ENCODE measurements at regions not wholly inside any gene's neighbourhood (a gene's known extent, or its start where the extent isn't known, plus 50 kb on each side); places are given as distances from the start of the nearest gene placed in this dataset.

- Mint-ChIP-seq H3K4me3 (no peak overlapping the region), H3K27ac (no peak overlapping the region), H3K36me3 (ENCODE audit: low read depth) (no peaks in the 10 kb centered on the region), H3K27me3 (ENCODE audit: insufficient read depth) (no peaks in the 10 kb centered on the region), H3K4me1 (peaks cover 8% of the 10 kb centered on the region), H3K9me3 (no peaks in the 10 kb centered on the region)
- DNase-seq, result no peak
- Histone ChIP-seq H3K27ac (ENCODE audit: low read depth, low read length) (no peak overlapping the region), H3K9me3 (ENCODE audit: control insufficient read depth, low read length) (no peaks in the 10 kb centered on the region), H3K9ac (ENCODE audit: extremely low read depth, low read length, poor library complexity, severe bottlenecking) (no peak overlapping the region), H3K36me3 (ENCODE audit: control insufficient read depth, insufficient read depth, low read length) (no peaks in the 10 kb centered on the region), H3K4me3 (ENCODE audit: low read length) (no peak overlapping the region), H3K27me3 (ENCODE audit: control insufficient read depth, insufficient read depth, low read length, poor library complexity, severe bottlenecking) (no peaks in the 10 kb centered on the region), H3K4me1 (ENCODE audit: control insufficient read depth, insufficient read depth, low read length) (no peaks in the 10 kb centered on the region)
- WGBS, 2 experiments (ENCODE audit: insufficient coverage in 1 of 2, insufficient read length in 1 of 2), result 94 to 95% methylated on average over 6 to 8 of the region's 8 CpGs
- no peak for TF ChIP-seq CTCF (conservative IDR thresholded peaks at IDR 0.05)
These were observed 101.9 kb upstream of the SMIM21 start for GRCh38 chr18:75529394-75529793.

- 83 to 85% methylated on average over 2 to 5 of the region's 6 CpGs for WGBS, 2 experiments (ENCODE audit: insufficient coverage in 1 of 2, insufficient read length in 1 of 2)
- no peak for TF ChIP-seq CTCF (conservative IDR thresholded peaks at IDR 0.05)
- Histone ChIP-seq H3K9me3 (ENCODE audit: control insufficient read depth, low read length) (no peaks in the 10 kb centered on the region), H3K27ac (ENCODE audit: low read depth, low read length) (no peak overlapping the region), H3K27me3 (ENCODE audit: control insufficient read depth, insufficient read depth, low read length, poor library complexity, severe bottlenecking) (no peaks in the 10 kb centered on the region), H3K4me3 (ENCODE audit: low read length) (no peak overlapping the region), H3K36me3 (ENCODE audit: control insufficient read depth, insufficient read depth, low read length) (no peaks in the 10 kb centered on the region), H3K9ac (ENCODE audit: extremely low read depth, low read length, poor library complexity, severe bottlenecking) (no peak overlapping the region), H3K4me1 (ENCODE audit: control insufficient read depth, insufficient read depth, low read length) (no peaks in the 10 kb centered on the region)
- Mint-ChIP-seq H3K9me3 (no peaks in the 10 kb centered on the region), H3K36me3 (ENCODE audit: low read depth) (no peaks in the 10 kb centered on the region), H3K4me1 (peaks cover 2% of the 10 kb centered on the region), H3K27me3 (ENCODE audit: insufficient read depth) (no peaks in the 10 kb centered on the region), H3K27ac (no peak overlapping the region), H3K4me3 (no peak overlapping the region)
- no peak for DNase-seq
These were observed 100.6 kb upstream of the SMIM21 start for GRCh38 chr18:75527848-75528685.

- Histone ChIP-seq H3K36me3 (ENCODE audit: control insufficient read depth, insufficient read depth, low read length) (no peaks in the 10 kb centered on the region), H3K9ac (ENCODE audit: extremely low read depth, low read length, poor library complexity, severe bottlenecking) (no peak overlapping the region), H3K4me1 (ENCODE audit: control insufficient read depth, insufficient read depth, low read length) (no peaks in the 10 kb centered on the region), H3K9me3 (ENCODE audit: control insufficient read depth, low read length) (no peaks in the 10 kb centered on the region), H3K4me3 (ENCODE audit: low read length) (no peak overlapping the region), H3K27me3 (ENCODE audit: control insufficient read depth, insufficient read depth, low read length, poor library complexity, severe bottlenecking) (no peaks in the 10 kb centered on the region), H3K27ac (ENCODE audit: low read depth, low read length) (no peak overlapping the region)
- no peak overlapping the region for H3K4me3 Mint-ChIP-seq
- H3K27ac Mint-ChIP-seq, result no peak overlapping the region
- no peak for DNase-seq
- no peaks in the 10 kb centered on the region for H3K27me3 Mint-ChIP-seq (ENCODE audit: insufficient read depth)
- no peak for TF ChIP-seq CTCF (conservative IDR thresholded peaks at IDR 0.05)
- no peaks in the 10 kb centered on the region for H3K4me1 Mint-ChIP-seq
- H3K36me3 Mint-ChIP-seq (ENCODE audit: low read depth), result no peaks in the 10 kb centered on the region
- 92% methylated on average over 6 of the region's 6 CpGs for WGBS, 2 experiments (ENCODE audit: insufficient coverage in 1 of 2, insufficient read length in 1 of 2)
- no peaks in the 10 kb centered on the region for H3K9me3 Mint-ChIP-seq
These were observed 98.5 kb upstream of the SMIM21 start for GRCh38 chr18:75526038-75526437.

Measured in endodermal cell (in vitro differentiated cells).